H1 (cell line): ENCODE measurements at regions not wholly inside any gene's neighbourhood (a gene's known extent, or its start where the extent isn't known, plus 50 kb on each side); places are given as distances from the start of the nearest gene placed in this dataset.
A peak's percentile ranks its signal among the peaks of the same experiment; 100 is the strongest.

ENCODE experiments used
- CTCF ChIA-PET: fragments of 300-600 bp; sonication (Branson Sonifier 250); formaldehyde crosslinking; loops from one replicate; lab custom pipeline; 2021; ENCODE audit not compliant: partially characterized antibody; lab: Charles Lee
- POLR2A ChIA-PET: fragments of 300-600 bp; sonication (Branson Sonifier 250); formaldehyde crosslinking; loops from one replicate; lab custom pipeline; 2021; ENCODE audit warnings: inconsistent platforms; ENCODE audit not compliant: partially characterized antibody; lab: Charles Lee
- DNase-seq, 2 experiments: peaks; one replicate each; pipeline versions ENCODE4 v3.0.0 to v3.0.0-alpha.2; 2010 to 2022; ENCODE audit warnings: low spot score in 2 of 2, low read depth in 1 of 2, mixed read lengths in 1 of 2
- FAIRE-seq: peaks from 2 replicates; lab custom pipeline; 2011; peaks lifted over from hg19 to GRCh38; lab: Jason Lieb, UNC
- H2AFZ ChIP-seq: 2 replicates; pipeline ENCODE4 v1.8.1; 2012; ENCODE audit warnings: low read length, inconsistent platforms
- H2AK5ac ChIP-seq: 2 replicates; pipeline ENCODE4 v1.6.1; 2013; ENCODE audit warnings: low read depth, low read length
- H2BK120ac ChIP-seq: replicated peaks from 2 replicates; pipeline ENCODE3; 2013; ENCODE audit warnings: low read depth, low read length, inconsistent platforms
- H2BK12ac ChIP-seq: 2 replicates; pipeline ENCODE4 v1.6.1; 2013; ENCODE audit warnings: low read depth, low read length
- H2BK15ac ChIP-seq: 2 replicates; pipeline ENCODE4 v1.6.1; 2013; ENCODE audit warnings: low read length
- H2BK20ac ChIP-seq: 2 replicates; pipeline ENCODE4 v1.6.1; 2013; ENCODE audit warnings: low read length
- H2BK5ac ChIP-seq: 2 replicates; pipeline ENCODE4 v1.6.1; 2013; ENCODE audit warnings: low read depth, low read length
- H3K14ac ChIP-seq: 2 replicates; pipeline ENCODE4 v1.6.1; 2013; ENCODE audit warnings: inconsistent platforms; ENCODE audit not compliant: insufficient read length
- H3K18ac ChIP-seq: 2 replicates; pipeline ENCODE4 v1.6.1; 2013; ENCODE audit warnings: low read length; ENCODE audit errors: extremely low read depth
- H3K23ac ChIP-seq: 2 replicates; pipeline ENCODE4 v1.6.1; 2013; ENCODE audit warnings: inconsistent platforms; ENCODE audit not compliant: insufficient read length
- H3K23me2 ChIP-seq: 2 replicates; pipeline ENCODE4 v1.6.1; 2013; ENCODE audit warnings: low read depth, low read length
- H3K27ac ChIP-seq: 2 replicates; pipeline ENCODE4 v1.6.1; 2011; ENCODE audit warnings: low read depth, low read length, inconsistent platforms
- H3K27me3 ChIP-seq, 4 experiments: replicated peaks in 1 of 4; 1 replicate in 1 of 4; 2 replicates in 3 of 4; pipeline versions ENCODE4 v1.6.1 to v1.8.1; 2011 to 2013; ENCODE audit warnings: low read length in 3 of 4, mild to moderate bottlenecking in 3 of 4, inconsistent platforms in 2 of 4, mixed read lengths in 2 of 4, moderate library complexity in 1 of 4; ENCODE audit not compliant: control insufficient read depth in 3 of 4, insufficient read depth in 3 of 4; ENCODE audit errors: extremely low read depth in 1 of 4
- H3K36me3 ChIP-seq, 4 experiments: 2 replicates each; pipeline versions ENCODE4 v1.6.1 to v1.8.1; 2011 to 2013; ENCODE audit warnings: mild to moderate bottlenecking in 4 of 4, low read length in 3 of 4, moderate library complexity in 2 of 4, control low read depth in 1 of 4, inconsistent platforms in 1 of 4; ENCODE audit not compliant: insufficient read depth in 4 of 4, control insufficient read depth in 2 of 4
- H3K4ac ChIP-seq: replicated peaks from 2 replicates; pipeline ENCODE3; 2013; ENCODE audit warnings: low read length, low read depth, mixed read lengths, inconsistent platforms; ENCODE audit not compliant: insufficient read length
- H3K4me1 ChIP-seq, 4 experiments: replicated peaks in 1 of 4; 1 replicate in 1 of 4; 2 replicates in 3 of 4; pipeline versions ENCODE4 v1.6.1 to v1.8.1; 2011 to 2013; ENCODE audit warnings: low read length in 3 of 4, inconsistent platforms in 2 of 4, mixed read lengths in 1 of 4; ENCODE audit not compliant: insufficient read depth in 4 of 4, control insufficient read depth in 3 of 4
- H3K4me2 ChIP-seq, 2 experiments: 2 replicates each; pipeline versions ENCODE4 v1.6.1 to v1.8.1; 2011 to 2013; ENCODE audit warnings: low read depth in 2 of 2, low read length in 2 of 2, control low read depth in 1 of 2, inconsistent platforms in 1 of 2, mild to moderate bottlenecking in 1 of 2; ENCODE audit not compliant: insufficient read depth in 1 of 2
- H3K4me3 ChIP-seq, 4 experiments: fragments of 200-600, 300-600 bp in 1 of 4; sonication (generic), shearing (Covaris generic), sonication (Bioruptor Twin) in 1 of 4; 2 replicates each; pipeline versions ENCODE4 v1.5.1 to v1.8.1; 2011 to 2016; ENCODE audit warnings: low read length in 4 of 4, low read depth in 3 of 4, control low read depth in 2 of 4, inconsistent platforms in 2 of 4, mild to moderate bottlenecking in 2 of 4, mixed read lengths in 1 of 4, moderate library complexity in 1 of 4; ENCODE audit not compliant: insufficient read depth in 2 of 4; ENCODE audit errors: extremely low read depth in 1 of 4
- H3K56ac ChIP-seq: replicated peaks from 2 replicates; pipeline ENCODE3; 2013; ENCODE audit warnings: low read depth, mild to moderate bottlenecking, mixed read lengths, low read length, inconsistent platforms; ENCODE audit not compliant: insufficient read length
- H3K79me1 ChIP-seq: 2 replicates; pipeline ENCODE4 v1.6.1; 2013; ENCODE audit warnings: low read depth, low read length, control low read depth
- H3K79me2 ChIP-seq, 2 experiments: 2 replicates each; pipeline versions ENCODE4 v1.6.1 to v1.8.1; 2012 to 2013; ENCODE audit warnings: low read length in 2 of 2, mild to moderate bottlenecking in 2 of 2, inconsistent platforms in 1 of 2; ENCODE audit not compliant: insufficient read depth in 2 of 2, control insufficient read depth in 1 of 2
- H3K9ac ChIP-seq, 4 experiments: replicated peaks in 1 of 4; 1 replicate in 1 of 4; 2 replicates in 3 of 4; pipeline versions ENCODE4 v1.6.1 to v1.8.1; 2011 to 2013; ENCODE audit warnings: low read depth in 3 of 4, low read length in 3 of 4, control low read depth in 2 of 4, mild to moderate bottlenecking in 2 of 4, moderate library complexity in 2 of 4, inconsistent platforms in 1 of 4; ENCODE audit errors: extremely low read depth in 1 of 4
- H3K9me3 ChIP-seq, 2 experiments: 2 replicates each; pipeline versions ENCODE4 v1.6.1 to v1.8.1; 2012 to 2013; ENCODE audit warnings: mild to moderate bottlenecking in 2 of 2, moderate library complexity in 2 of 2, control low read depth in 1 of 2, inconsistent platforms in 1 of 2, low read depth in 1 of 2, low read length in 1 of 2, mixed read lengths in 1 of 2; ENCODE audit not compliant: insufficient read depth in 2 of 2
- H4K20me1 ChIP-seq, 2 experiments: replicated peaks in 1 of 2; 2 replicates each; pipeline versions ENCODE3 to v1.8.1; 2011 to 2013; ENCODE audit warnings: inconsistent platforms in 2 of 2, low read length in 2 of 2, mild to moderate bottlenecking in 1 of 2; ENCODE audit not compliant: insufficient read depth in 2 of 2, control insufficient read depth in 1 of 2
- H4K5ac ChIP-seq: 2 replicates; pipeline ENCODE4 v1.6.1; 2013; ENCODE audit warnings: low read length, low read depth, mixed read lengths, inconsistent platforms; ENCODE audit not compliant: insufficient read length
- H4K8ac ChIP-seq: 2 replicates; pipeline ENCODE4 v1.8.0; 2013; ENCODE audit warnings: mild to moderate bottlenecking, moderate library complexity, low read length, inconsistent platforms; ENCODE audit not compliant: insufficient read depth; ENCODE audit errors: extremely low read depth
- H4K91ac ChIP-seq: replicated peaks from 2 replicates; pipeline ENCODE3; 2013; ENCODE audit warnings: low read length, mixed read lengths, inconsistent platforms; ENCODE audit not compliant: insufficient read length
- ASH2L ChIP-seq: fragments of 200-600, 300-600 bp; sonication (generic); IDR thresholded peaks from one replicate; pipeline ENCODE4 v1.7.1; 2017; ENCODE audit warnings: low read length
- BRCA1 ChIP-seq: IDR thresholded peaks from 2 replicates; pipeline ENCODE4 v1.6.1; 2012; ENCODE audit warnings: low read depth, low read length, improper control_type of control experiment
- CBX8 ChIP-seq: fragments of 300-800, 300-1000 bp; sonication (generic); IDR thresholded peaks from 2 replicates; pipeline ENCODE4 v1.7.1; 2016; ENCODE audit warnings: low read depth, low read length, borderline replicate concordance
- CREB1 ChIP-seq: IDR thresholded peaks from 2 replicates; pipeline ENCODE4 v1.6.1; 2012; ENCODE audit warnings: inconsistent platforms
- EP300 ChIP-seq, 2 experiments: IDR thresholded peaks; 1 replicate in 1 of 2; 2 replicates in 1 of 2; pipeline ENCODE4 v1.6.1; 2011 to 2012; ENCODE audit warnings: low read depth in 2 of 2, low read length in 2 of 2, mild to moderate bottlenecking in 2 of 2, borderline replicate concordance in 1 of 2, inconsistent platforms in 1 of 2, moderate library complexity in 1 of 2
- GTF2F1 ChIP-seq: IDR thresholded peaks from 2 replicates; pipeline ENCODE4 v1.6.1; 2012; ENCODE audit warnings: low read depth, low read length, improper control_type of control experiment, borderline replicate concordance
- HDAC2 ChIP-seq, 2 experiments: fragments of 300-600 bp in 1 of 2; sonication (generic) in 1 of 2; IDR thresholded peaks; 2 replicates each; pipeline ENCODE4 v1.6.1; 2011 to 2012; ENCODE audit warnings: low read depth in 2 of 2, low read length in 2 of 2, mild to moderate bottlenecking in 2 of 2, moderate library complexity in 2 of 2, borderline replicate concordance in 1 of 2, inconsistent platforms in 1 of 2
- NRF1 ChIP-seq: IDR thresholded peaks from 2 replicates; pipeline ENCODE4 v1.6.1; 2011; ENCODE audit warnings: mild to moderate bottlenecking, low read depth, low read length, improper control_type of control experiment
- PHF8 ChIP-seq: fragments of 200-600 bp; sonication (generic); conservative IDR thresholded peaks from 2 replicates; pipeline ENCODE4 v1.7.1; 2012; ENCODE audit warnings: low read depth, mild to moderate bottlenecking, inconsistent platforms, low read length, moderate library complexity
- POLR2A ChIP-seq, 2 experiments: IDR thresholded peaks; 1 replicate in 1 of 2; 2 replicates in 1 of 2; pipeline ENCODE4 v1.6.1; 2011; ENCODE audit warnings: low read depth in 2 of 2, low read length in 2 of 2, mild to moderate bottlenecking in 2 of 2; ENCODE audit errors: control extremely low read depth in 1 of 2
- POLR2AphosphoS5 ChIP-seq: IDR thresholded peaks from 2 replicates; pipeline ENCODE4 v1.6.1; 2011; ENCODE audit warnings: low read depth, low read length
- SIN3A ChIP-seq, 2 experiments: IDR thresholded peaks in 1 of 2; conservative IDR thresholded peaks in 1 of 2; 2 replicates each; pipeline ENCODE4 v1.6.1; 2011 to 2012; ENCODE audit warnings: low read length in 2 of 2, improper control_type of control experiment in 1 of 2, low read depth in 1 of 2, mild to moderate bottlenecking in 1 of 2
- SUZ12 ChIP-seq: fragments of 200-600 bp; sonication (generic); IDR thresholded peaks from 2 replicates; pipeline ENCODE4 v1.6.1; 2012; ENCODE audit warnings: mild to moderate bottlenecking, inconsistent platforms, low read length, moderate library complexity, mixed read lengths
- TAF1 ChIP-seq: IDR thresholded peaks from 2 replicates; pipeline ENCODE4 v1.6.1; 2011; ENCODE audit warnings: mild to moderate bottlenecking, low read depth, low read length
- TCF12 ChIP-seq: IDR thresholded peaks from 2 replicates; pipeline ENCODE4 v1.6.1; 2011; ENCODE audit warnings: low read depth, mild to moderate bottlenecking, low read length
- ZNF274 ChIP-seq: IDR thresholded peaks from 2 replicates; pipeline ENCODE4 v1.7.0; 2012; ENCODE audit warnings: low read length, borderline replicate concordance; ENCODE audit errors: extremely low read depth
- WGBS, 2 experiments: shearing (Covaris generic) in 1 of 2; methylation state at CpG; one replicate each; pipeline versions ENCODE4 v1.1.6 to v1.1.7; 2013 to 2015; ENCODE audit warnings: low lambda C conversion rate in 2 of 2, mixed read lengths in 2 of 2, inconsistent platforms in 1 of 2, low coverage in 1 of 2, missing lambda C conversion rate in 1 of 2; ENCODE audit not compliant: insufficient replicate concordance in 2 of 2, insufficient coverage in 1 of 2, insufficient read length in 1 of 2; ENCODE audit errors: extremely low coverage in 1 of 2, missing lambda C conversion rate in 1 of 2; 5-methylcytosine and 5-hydroxymethylcytosine counted together

- Histone ChIP-seq H4K5ac (no peak overlapping the region), H2BK20ac (no peak overlapping the region), H3K27ac (no peak overlapping the region), H3K56ac (no peak overlapping the region), H2BK12ac (no peak overlapping the region), H2BK15ac (no peak overlapping the region), H3K14ac (no peak overlapping the region), H2BK120ac (no peak overlapping the region), H3K4ac (no peak overlapping the region), H2BK5ac (no peak overlapping the region), H3K18ac (no peak overlapping the region), H3K23ac (no peak overlapping the region), H3K36me3 (no peaks in the 10 kb centered on the region), H3K79me1 (no peaks in the 10 kb centered on the region), H3K9me3 (no peaks in the 10 kb centered on the region), H3K79me2 (no peaks in the 10 kb centered on the region), H3K4me3 (no peak overlapping the region), H3K27me3 (no peaks in the 10 kb centered on the region), H4K20me1 (no peaks in the 10 kb centered on the region), H3K4me2 (no peak overlapping the region), H2AFZ (peak overlapping the region; percentile 96), H2AK5ac (no peak overlapping the region), H4K91ac (no peak overlapping the region), H3K9ac (no peak overlapping the region), H3K4me1 (peaks cover 0 to 4% (median 0%) of the 10 kb centered on the region in 4 experiments; a peak in 2 of 7 replicates), H4K8ac (no peak overlapping the region), H3K23me2 (no peaks in the 10 kb centered on the region)
- CTCF ChIA-PET = interaction anchor here (1.2 kb wide), 1 partner anchor 15 kb away, joined by 3 read pairs; no protein-coding TSS in a partner anchor
- POLR2A ChIA-PET = no interaction called here
- DNase-seq = no peak
- no peak for FAIRE-seq
- 86% methylated on average over 2 of the region's 2 CpGs; no CpG with 5 or more reads in 1 of the 2 experiments for WGBS, 2 experiments
- TF ChIP-seq HDAC2 (IDR thresholded peaks at IDR 0.05; ENCODE audit: borderline replicate concordance in 1 of 2, low read depth in 2 of 2, low read length in 2 of 2) (no peak), ASH2L (no peak), TAF1 (no peak), BRCA1 (no peak), SUZ12 (no peak), POLR2A (IDR thresholded peaks at IDR 0.05; ENCODE audit: control extremely low read depth in 1 of 2, low read depth in 2 of 2, low read length in 2 of 2) (no peak), POLR2AphosphoS5 (no peak), GTF2F1 (no peak), EP300 (IDR thresholded peaks at IDR 0.05; ENCODE audit: borderline replicate concordance in 1 of 2, low read depth in 2 of 2, low read length in 2 of 2) (no peak), PHF8 (no peak), CBX8 (no peak), CREB1 (no peak), TCF12 (no peak), NRF1 (no peak), ZNF274 (no peak), SIN3A (conservative IDR thresholded peaks at IDR 0.05 in 1 of 2, IDR thresholded peaks at IDR 0.05 in 1 of 2; ENCODE audit: low read depth in 1 of 2, low read length in 2 of 2) (no peak)
Measured at GRCh38 chr1:87512431-87512830, 183.8 kb downstream of the LMO4 start.
